WTC11 (cell line): ENCODE measurements at regions not wholly inside any gene's neighbourhood (a gene's known extent, or its start where the extent isn't known, plus 50 kb on each side); places are given as distances from the start of the nearest gene placed in this dataset.

ENCODE experiments used
- ATAC-seq: fragments of 200-7000 bp; cut with Tn5 transposase; 2 replicates; pipeline ENCODE4 v1.10.0; 2021; ENCODE audit warnings: mild to moderate bottlenecking, moderate library complexity
- CTCF ChIA-PET: fragments of 300-600 bp; sonication (Branson Sonifier 250); formaldehyde crosslinking; loops from one replicate; lab custom pipeline; 2021; ENCODE audit warnings: antibody characterized with exemption; lab: Charles Lee
- POLR2A ChIA-PET: fragments of 350-600 bp; sonication (Branson Sonifier 250); formaldehyde crosslinking; loops from one replicate; lab custom pipeline; 2021; ENCODE audit warnings: antibody characterized with exemption; lab: Charles Lee
- DNase-seq: peaks from one replicate; pipeline ENCODE4 v3.0.0; 2021; ENCODE audit warnings: low spot score
- H3K27ac Mint-ChIP-seq: 2 replicates; pipeline ENCODE4 v1.8.0; 2021; ENCODE audit warnings: mixed read lengths
- H3K27me3 Mint-ChIP-seq: 2 replicates; pipeline ENCODE4 v1.8.0; 2021; ENCODE audit warnings: low read depth, mild to moderate bottlenecking, moderate library complexity, mixed read lengths
- H3K36me3 Mint-ChIP-seq: 2 replicates; pipeline ENCODE4 v1.8.0; 2021; ENCODE audit warnings: mixed read lengths
- H3K4me1 Mint-ChIP-seq: 2 replicates; pipeline ENCODE4 v1.8.0; 2022; ENCODE audit warnings: mixed read lengths
- H3K4me3 Mint-ChIP-seq: 2 replicates; pipeline ENCODE4 v1.8.0; 2021; ENCODE audit warnings: mild to moderate bottlenecking, moderate library complexity, mixed read lengths
- H3K9me3 Mint-ChIP-seq: 2 replicates; pipeline ENCODE4 v1.8.0; 2021; ENCODE audit warnings: mixed read lengths
- EMX1 ChIP-seq: fragments of 250-450 bp; sonication (Bioruptor Pico); IDR thresholded peaks from 2 replicates; pipeline ENCODE4 v1.8.0; 2021; ENCODE audit warnings: mild to moderate bottlenecking
- ESRRA ChIP-seq: sonication (generic); formaldehyde crosslinking; IDR thresholded peaks from 2 replicates; pipeline ENCODE4 v1.8.1; 2022; ENCODE audit warnings: mild to moderate bottlenecking, missing genetic modification reagents, borderline replicate concordance
- FOXJ3 ChIP-seq: sonication (generic); formaldehyde crosslinking; IDR thresholded peaks from 2 replicates; pipeline ENCODE4 v1.9.0; 2021; ENCODE audit warnings: missing genetic modification reagents, mild to moderate bottlenecking, borderline replicate concordance
- GRHL2 ChIP-seq: fragments of 250-450 bp; sonication (Bioruptor Pico); IDR thresholded peaks from 2 replicates; pipeline ENCODE4 v1.8.0; 2022; ENCODE audit warnings: mild to moderate bottlenecking, moderate library complexity; ENCODE audit not compliant: insufficient replicate concordance, severe bottlenecking
- HMGA2 ChIP-seq: fragments of 250-450 bp; sonication (Bioruptor Pico); IDR thresholded peaks from 2 replicates; pipeline ENCODE4 v1.4.0; 2021; ENCODE audit warnings: mild to moderate bottlenecking, moderate library complexity
- IRF2 ChIP-seq: sonication (generic); formaldehyde crosslinking; IDR thresholded peaks from 2 replicates; pipeline ENCODE4 v1.8.0; 2022; ENCODE audit warnings: low read depth, missing genetic modification reagents, borderline replicate concordance
- JAZF1 ChIP-seq: fragments of 250-450 bp; sonication (Bioruptor Pico); IDR thresholded peaks from 2 replicates; pipeline ENCODE4 v1.9.0; 2021; ENCODE audit warnings: moderate library complexity, mild to moderate bottlenecking, inconsistent platforms
- KAT7 ChIP-seq: sonication (generic); formaldehyde crosslinking; IDR thresholded peaks from 2 replicates; pipeline ENCODE4 v1.8.1; 2023; ENCODE audit warnings: missing genetic modification reagents, mild to moderate bottlenecking, borderline replicate concordance
- MXD4 ChIP-seq: fragments of 250-450 bp; sonication (Bioruptor Pico); IDR thresholded peaks from 2 replicates; pipeline ENCODE4 v1.8.0; 2021; ENCODE audit warnings: mild to moderate bottlenecking, moderate library complexity, borderline replicate concordance
- NR2C2 ChIP-seq: sonication (generic); formaldehyde crosslinking; IDR thresholded peaks from 2 replicates; pipeline ENCODE4 v1.8.0; 2022; ENCODE audit warnings: mild to moderate bottlenecking, missing genetic modification reagents
- RELA ChIP-seq: sonication (generic); formaldehyde crosslinking; IDR thresholded peaks from 2 replicates; pipeline ENCODE4 v1.8.1; 2022; ENCODE audit warnings: missing genetic modification reagents, mild to moderate bottlenecking, borderline replicate concordance
- TEAD4 ChIP-seq: sonication (generic); formaldehyde crosslinking; IDR thresholded peaks from 2 replicates; pipeline ENCODE4 v1.8.0; 2022; ENCODE audit warnings: mild to moderate bottlenecking, missing genetic modification reagents
- ZNF138 ChIP-seq: sonication (generic); formaldehyde crosslinking; conservative IDR thresholded peaks from 2 replicates; pipeline ENCODE4 v1.8.1; 2022; ENCODE audit warnings: mild to moderate bottlenecking, moderate library complexity, missing genetic modification reagents
- ZNF396 ChIP-seq: fragments of 250-450 bp; sonication (Bioruptor Pico); IDR thresholded peaks from 2 replicates; pipeline ENCODE4 v1.8.0; 2021; ENCODE audit warnings: mild to moderate bottlenecking, moderate library complexity, borderline replicate concordance
- ZNF671 ChIP-seq: fragments of 250-450 bp; sonication (Bioruptor Pico); IDR thresholded peaks from 2 replicates; pipeline ENCODE4 v1.8.0; 2021; ENCODE audit warnings: mild to moderate bottlenecking
- TF ChIP-seq, protein P1 (sequence below): sonication (generic); formaldehyde crosslinking; IDR thresholded peaks from 2 replicates; pipeline ENCODE4 v1.8.1; 2023; ENCODE audit warnings: mild to moderate bottlenecking, missing genetic modification reagents, moderate library complexity
- TF ChIP-seq, protein P2 (sequence below): sonication (generic); formaldehyde crosslinking; IDR thresholded peaks from 2 replicates; pipeline ENCODE4 v1.8.0; 2023; ENCODE audit warnings: missing genetic modification reagents
- TF ChIP-seq, protein P3 (sequence below): sonication (generic); formaldehyde crosslinking; IDR thresholded peaks from 2 replicates; pipeline ENCODE4 v1.8.1; 2023; ENCODE audit warnings: mild to moderate bottlenecking, missing genetic modification reagents
- TF ChIP-seq, protein P4 (sequence below): sonication (generic); formaldehyde crosslinking; IDR thresholded peaks from 2 replicates; pipeline ENCODE4 v1.8.1; 2022; ENCODE audit warnings: mild to moderate bottlenecking, missing genetic modification reagents, moderate library complexity, borderline replicate concordance
- TF ChIP-seq, protein P5 (sequence below): fragments of 250-450 bp; sonication (Bioruptor Pico); IDR thresholded peaks from 2 replicates; pipeline ENCODE4 v1.8.0; 2021; ENCODE audit warnings: mild to moderate bottlenecking
- TF ChIP-seq, protein P6 (sequence below): sonication (generic); formaldehyde crosslinking; IDR thresholded peaks from 2 replicates; pipeline ENCODE4 v1.8.1; 2023; ENCODE audit warnings: mild to moderate bottlenecking, missing genetic modification reagents, moderate library complexity
- TF ChIP-seq, protein P7 (sequence below): fragments of 250-450 bp; sonication (Bioruptor Pico); conservative IDR thresholded peaks from 2 replicates; pipeline ENCODE4 v1.9.0; 2021; ENCODE audit warnings: mild to moderate bottlenecking

DNA sequence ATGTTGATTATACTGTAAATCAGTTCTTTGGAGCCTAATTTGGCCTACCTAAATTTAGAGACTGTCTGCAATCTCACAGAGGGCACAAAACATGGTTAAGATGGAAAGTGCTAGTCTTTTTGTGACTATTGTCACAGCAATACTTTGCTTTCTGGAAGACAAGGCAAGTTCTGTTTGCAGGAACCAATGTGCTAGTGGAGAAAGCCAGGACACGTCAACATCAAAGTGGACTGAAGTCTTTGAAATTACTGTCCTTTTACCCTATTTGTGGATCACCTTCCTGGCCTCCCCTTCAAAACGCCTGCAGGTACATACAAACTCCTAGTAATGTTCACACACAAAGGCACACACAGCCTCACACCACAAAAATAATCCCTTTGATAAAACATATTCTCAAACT is 248.7 kb downstream of the MAN2A1 start:
- Mint-ChIP-seq H3K4me1 (peaks cover 3% of the 10 kb centered on the region; the same call in 1 of the 2 replicates), H3K36me3 (no peaks in the 10 kb centered on the region; the same call in none of the 2 replicates), H3K4me3 (no peak overlapping the region), H3K9me3 (peaks cover 17% of the 10 kb centered on the region), H3K27me3 (no peaks in the 10 kb centered on the region), H3K27ac (no peak overlapping the region)
- ChIA-PET POLR2A (no interaction called here), CTCF (no interaction called here)
- TF ChIP-seq, protein P1, sequence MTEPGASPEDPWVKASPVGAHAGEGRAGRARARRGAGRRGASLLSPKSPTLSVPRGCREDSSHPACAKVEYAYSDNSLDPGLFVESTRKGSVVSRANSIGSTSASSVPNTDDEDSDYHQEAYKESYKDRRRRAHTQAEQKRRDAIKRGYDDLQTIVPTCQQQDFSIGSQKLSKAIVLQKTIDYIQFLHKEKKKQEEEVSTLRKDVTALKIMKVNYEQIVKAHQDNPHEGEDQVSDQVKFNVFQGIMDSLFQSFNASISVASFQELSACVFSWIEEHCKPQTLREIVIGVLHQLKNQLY (CRISPR knock-in tag): no peak
- TF ChIP-seq IRF2: no peak
- TF ChIP-seq, protein P2, sequence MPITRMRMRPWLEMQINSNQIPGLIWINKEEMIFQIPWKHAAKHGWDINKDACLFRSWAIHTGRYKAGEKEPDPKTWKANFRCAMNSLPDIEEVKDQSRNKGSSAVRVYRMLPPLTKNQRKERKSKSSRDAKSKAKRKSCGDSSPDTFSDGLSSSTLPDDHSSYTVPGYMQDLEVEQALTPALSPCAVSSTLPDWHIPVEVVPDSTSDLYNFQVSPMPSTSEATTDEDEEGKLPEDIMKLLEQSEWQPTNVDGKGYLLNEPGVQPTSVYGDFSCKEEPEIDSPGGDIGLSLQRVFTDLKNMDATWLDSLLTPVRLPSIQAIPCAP: no peak
- TF ChIP-seq ZNF396 (CRISPR knock-in tag): no peak
- TF ChIP-seq HMGA2 (CRISPR knock-in tag): no peak
- TF ChIP-seq, protein P3, sequence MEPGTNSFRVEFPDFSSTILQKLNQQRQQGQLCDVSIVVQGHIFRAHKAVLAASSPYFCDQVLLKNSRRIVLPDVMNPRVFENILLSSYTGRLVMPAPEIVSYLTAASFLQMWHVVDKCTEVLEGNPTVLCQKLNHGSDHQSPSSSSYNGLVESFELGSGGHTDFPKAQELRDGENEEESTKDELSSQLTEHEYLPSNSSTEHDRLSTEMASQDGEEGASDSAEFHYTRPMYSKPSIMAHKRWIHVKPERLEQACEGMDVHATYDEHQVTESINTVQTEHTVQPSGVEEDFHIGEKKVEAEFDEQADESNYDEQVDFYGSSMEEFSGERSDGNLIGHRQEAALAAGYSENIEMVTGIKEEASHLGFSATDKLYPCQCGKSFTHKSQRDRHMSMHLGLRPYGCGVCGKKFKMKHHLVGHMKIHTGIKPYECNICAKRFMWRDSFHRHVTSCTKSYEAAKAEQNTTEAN (CRISPR knock-in tag): no peak
- no peak for TF ChIP-seq NR2C2 (CRISPR knock-in tag)
- no peak for TF ChIP-seq EMX1
- TF ChIP-seq, protein P4, sequence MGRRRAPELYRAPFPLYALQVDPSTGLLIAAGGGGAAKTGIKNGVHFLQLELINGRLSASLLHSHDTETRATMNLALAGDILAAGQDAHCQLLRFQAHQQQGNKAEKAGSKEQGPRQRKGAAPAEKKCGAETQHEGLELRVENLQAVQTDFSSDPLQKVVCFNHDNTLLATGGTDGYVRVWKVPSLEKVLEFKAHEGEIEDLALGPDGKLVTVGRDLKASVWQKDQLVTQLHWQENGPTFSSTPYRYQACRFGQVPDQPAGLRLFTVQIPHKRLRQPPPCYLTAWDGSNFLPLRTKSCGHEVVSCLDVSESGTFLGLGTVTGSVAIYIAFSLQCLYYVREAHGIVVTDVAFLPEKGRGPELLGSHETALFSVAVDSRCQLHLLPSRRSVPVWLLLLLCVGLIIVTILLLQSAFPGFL (CRISPR knock-in tag): no peak
- no peak for TF ChIP-seq MXD4 (CRISPR knock-in tag)
- TF ChIP-seq, protein P5, sequence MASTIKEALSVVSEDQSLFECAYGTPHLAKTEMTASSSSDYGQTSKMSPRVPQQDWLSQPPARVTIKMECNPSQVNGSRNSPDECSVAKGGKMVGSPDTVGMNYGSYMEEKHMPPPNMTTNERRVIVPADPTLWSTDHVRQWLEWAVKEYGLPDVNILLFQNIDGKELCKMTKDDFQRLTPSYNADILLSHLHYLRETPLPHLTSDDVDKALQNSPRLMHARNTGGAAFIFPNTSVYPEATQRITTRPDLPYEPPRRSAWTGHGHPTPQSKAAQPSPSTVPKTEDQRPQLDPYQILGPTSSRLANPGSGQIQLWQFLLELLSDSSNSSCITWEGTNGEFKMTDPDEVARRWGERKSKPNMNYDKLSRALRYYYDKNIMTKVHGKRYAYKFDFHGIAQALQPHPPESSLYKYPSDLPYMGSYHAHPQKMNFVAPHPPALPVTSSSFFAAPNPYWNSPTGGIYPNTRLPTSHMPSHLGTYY (CRISPR knock-in tag): no peak
- no peak for DNase-seq
- ATAC-seq: no peak

DNA sequence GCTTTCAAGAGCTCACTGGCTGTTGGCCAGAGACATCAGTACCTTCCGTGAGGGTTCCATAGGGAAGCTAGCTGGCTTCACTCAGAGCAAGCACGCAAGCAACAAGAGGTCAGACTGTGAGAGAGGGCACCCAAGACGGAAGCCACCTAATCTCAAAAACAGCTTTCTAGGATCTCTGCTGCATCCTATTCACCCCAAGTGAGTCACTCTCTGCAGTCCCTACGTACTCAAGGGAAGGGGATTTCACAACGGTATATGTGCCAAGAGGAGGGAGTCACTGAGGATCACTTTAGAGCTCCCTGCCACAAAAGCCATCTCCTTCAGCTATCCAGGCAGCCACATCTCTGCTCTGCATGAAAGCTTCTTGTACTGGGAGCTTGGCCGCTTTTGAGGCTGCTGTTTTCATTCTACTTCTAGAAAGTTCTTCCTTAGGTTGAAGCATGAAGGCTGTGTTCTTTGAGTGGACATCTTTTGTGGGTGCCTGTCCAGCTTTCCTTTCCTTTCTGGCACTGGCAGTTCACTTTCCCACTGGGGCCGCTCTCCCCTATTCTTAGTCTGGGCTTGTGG is 249.5 kb downstream of the MAN2A1 start:
- no peak for ATAC-seq
- H3K27me3 Mint-ChIP-seq: no peaks in the 10 kb centered on the region
- CTCF ChIA-PET: no interaction called here

More for the DNA sequence above, 249.5 kb downstream of the MAN2A1 start:
- H3K4me3 Mint-ChIP-seq: no peak overlapping the region
- TF ChIP-seq GRHL2 (CRISPR knock-in tag): no peak
- no peak for TF ChIP-seq KAT7
- TF ChIP-seq, protein P6, sequence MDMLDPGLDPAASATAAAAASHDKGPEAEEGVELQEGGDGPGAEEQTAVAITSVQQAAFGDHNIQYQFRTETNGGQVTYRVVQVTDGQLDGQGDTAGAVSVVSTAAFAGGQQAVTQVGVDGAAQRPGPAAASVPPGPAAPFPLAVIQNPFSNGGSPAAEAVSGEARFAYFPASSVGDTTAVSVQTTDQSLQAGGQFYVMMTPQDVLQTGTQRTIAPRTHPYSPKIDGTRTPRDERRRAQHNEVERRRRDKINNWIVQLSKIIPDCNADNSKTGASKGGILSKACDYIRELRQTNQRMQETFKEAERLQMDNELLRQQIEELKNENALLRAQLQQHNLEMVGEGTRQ (CRISPR knock-in tag): no peak
- no peak for TF ChIP-seq ZNF671 (CRISPR knock-in tag)
- no peak for TF ChIP-seq TEAD4 (CRISPR knock-in tag)
- TF ChIP-seq ZNF138 (CRISPR knock-in tag): no peak
- TF ChIP-seq FOXJ3 (CRISPR knock-in tag): no peak
- TF ChIP-seq, protein P7, sequence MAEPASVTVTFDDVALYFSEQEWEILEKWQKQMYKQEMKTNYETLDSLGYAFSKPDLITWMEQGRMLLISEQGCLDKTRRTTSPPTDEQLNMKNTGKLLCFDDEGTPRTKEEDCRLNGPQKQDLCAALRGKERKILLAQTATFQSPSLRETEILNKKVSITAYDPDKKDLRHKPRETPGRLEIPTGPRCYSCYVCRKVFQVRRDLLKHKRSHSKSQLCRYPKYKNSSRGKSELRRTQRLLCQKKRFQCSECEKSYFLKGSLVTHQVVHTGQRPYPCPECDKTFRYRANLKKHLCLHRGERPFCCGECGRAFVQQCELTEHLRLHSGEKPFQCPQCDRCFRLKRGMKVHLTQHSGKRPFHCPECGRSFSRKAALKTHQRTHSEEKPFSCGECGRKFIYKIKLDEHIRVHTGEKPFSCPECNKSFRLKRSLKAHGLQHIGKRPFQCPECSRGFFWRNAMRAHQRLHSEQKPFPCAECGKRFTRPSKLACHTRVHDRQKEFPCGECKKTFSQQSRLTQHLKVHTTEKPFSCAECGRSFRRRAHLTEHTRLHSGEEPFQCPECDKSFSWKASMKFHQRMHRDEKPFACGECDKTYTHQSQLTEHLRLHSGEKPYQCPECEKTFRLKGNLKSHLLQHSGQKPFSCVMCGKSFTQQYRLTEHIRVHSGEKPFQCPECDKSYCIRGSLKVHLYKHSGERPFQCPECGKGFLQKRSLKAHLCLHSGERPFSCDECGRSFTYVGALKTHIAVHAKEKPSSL: no peak
- TF ChIP-seq ESRRA (CRISPR knock-in tag): no peak
- no peak for TF ChIP-seq RELA (CRISPR knock-in tag)
- no peak for TF ChIP-seq JAZF1 (CRISPR knock-in tag)
- TF ChIP-seq, protein P5 (CRISPR knock-in tag): no peak
- peaks cover 17% of the 10 kb centered on the region for H3K9me3 Mint-ChIP-seq
- peaks cover 3% of the 10 kb centered on the region; the same call in 1 of the 2 replicates for H3K4me1 Mint-ChIP-seq
- no peak for DNase-seq
- H3K27ac Mint-ChIP-seq: no peak overlapping the region
- H3K36me3 Mint-ChIP-seq: no peaks in the 10 kb centered on the region; the same call in none of the 2 replicates
- POLR2A ChIA-PET: no interaction called here
